GM23338 (cell line): ENCODE measurements at regions not wholly inside any gene's neighbourhood (a gene's known extent, or its start where the extent isn't known, plus 50 kb on each side); places are given as distances from the start of the nearest gene placed in this dataset.

Experiments
- ATAC-seq: fragments of 200-7000 bp; cut with Tn5 transposase; 3 replicates; pipeline ENCODE4 v1.9.1; 2020
- DNase-seq: peaks from one replicate; pipeline ENCODE4 v3.0.0-alpha.2; 2015; ENCODE audit warnings: low spot score
- H2AFZ ChIP-seq: fragments of 200-600 bp; sonication (generic); 2 replicates; pipeline ENCODE4 v1.8.0; 2016; ENCODE audit warnings: antibody characterized with exemption, mild to moderate bottlenecking, moderate library complexity
- H3F3A ChIP-seq: fragments of 200-600 bp; sonication (generic); replicated peaks from 2 replicates; pipeline ENCODE4 v1.8.0; 2017; ENCODE audit warnings: antibody characterized with exemption, mixed run types, low read depth
- H3K27ac ChIP-seq: fragments of 200-600 bp; sonication (generic); 2 replicates; pipeline ENCODE4 v1.6.1; 2016; ENCODE audit warnings: low read depth
- H3K27me3 ChIP-seq: fragments of 200-600 bp; sonication (generic); 2 replicates; pipeline ENCODE4 v1.8.0; 2016; ENCODE audit warnings: mild to moderate bottlenecking, mixed run types, moderate library complexity; ENCODE audit not compliant: insufficient read depth
- H3K36me3 ChIP-seq: fragments of 200-600 bp; sonication (generic); 2 replicates; pipeline ENCODE4 v1.8.0; 2016; ENCODE audit warnings: mild to moderate bottlenecking; ENCODE audit not compliant: insufficient read depth
- H3K4me1 ChIP-seq: fragments of 200-600 bp; sonication (generic); 2 replicates; pipeline ENCODE4 v1.8.0; 2016; ENCODE audit warnings: mild to moderate bottlenecking, moderate library complexity; ENCODE audit not compliant: insufficient read depth
- H3K4me2 ChIP-seq: fragments of 200-600 bp; sonication (generic); 2 replicates; pipeline ENCODE4 v1.7.1; 2017; ENCODE audit warnings: mixed run types
- H3K4me3 ChIP-seq: fragments of 200-600 bp; sonication (generic); 2 replicates; pipeline ENCODE4 v1.6.1; 2016; ENCODE audit warnings: mixed run types
- H3K79me2 ChIP-seq: fragments of 200-600 bp; sonication (generic); replicated peaks from 2 replicates; pipeline ENCODE4 v1.8.0; 2017; ENCODE audit warnings: mild to moderate bottlenecking; ENCODE audit not compliant: insufficient read depth
- H3K9me2 ChIP-seq: fragments of 200-600 bp; sonication (generic); 2 replicates; pipeline ENCODE4 v1.8.0; 2017; ENCODE audit not compliant: insufficient read depth
- H4K20me1 ChIP-seq: fragments of 200-600 bp; sonication (generic); replicated peaks from 2 replicates; pipeline ENCODE4 v1.8.0; 2017; ENCODE audit warnings: mild to moderate bottlenecking; ENCODE audit not compliant: insufficient read depth
- H3K27ac Mint-ChIP-seq: 2 replicates; pipeline ENCODE4 v1.8.0; 2020; ENCODE audit warnings: inconsistent platforms, mild to moderate bottlenecking, moderate library complexity, mixed read lengths
- H3K27me3 Mint-ChIP-seq: 3 replicates; pipeline ENCODE4 v1.8.0; 2022; ENCODE audit warnings: low read depth, mild to moderate bottlenecking, moderate library complexity, mixed read lengths, inconsistent platforms; ENCODE audit not compliant: insufficient read depth, poor library complexity
- H3K36me3 Mint-ChIP-seq: 3 replicates; pipeline ENCODE4 v1.8.0; 2021; ENCODE audit warnings: low read depth, mild to moderate bottlenecking, inconsistent platforms, moderate library complexity, mixed read lengths
- H3K4me1 Mint-ChIP-seq: 3 replicates; pipeline ENCODE4 v1.8.0; 2020; ENCODE audit warnings: mild to moderate bottlenecking, inconsistent platforms, mixed read lengths
- H3K4me3 Mint-ChIP-seq: 3 replicates; pipeline ENCODE4 v1.8.0; 2021; ENCODE audit warnings: moderate library complexity, mild to moderate bottlenecking, inconsistent platforms, mixed read lengths
- H3K9me3 Mint-ChIP-seq: 3 replicates; pipeline ENCODE4 v1.8.0; 2020; ENCODE audit warnings: moderate library complexity, mild to moderate bottlenecking, inconsistent platforms, mixed read lengths
- CREB1 ChIP-seq: fragments of 250-450 bp; sonication (Bioruptor Pico); IDR thresholded peaks from 2 replicates; pipeline ENCODE4 v1.5.0; 2020; ENCODE audit warnings: low read depth, mild to moderate bottlenecking, moderate library complexity
- EZH2 ChIP-seq: fragments of 200-600 bp; sonication (generic); IDR thresholded peaks from one replicate; pipeline ENCODE4 v1.8.0; 2017; ENCODE audit warnings: antibody characterized with exemption, mild to moderate bottlenecking, low read depth; ENCODE audit not compliant: unreplicated experiment
- EZH2phosphoT487 ChIP-seq: fragments of 200-600 bp; sonication (generic); IDR thresholded peaks from one replicate; pipeline ENCODE4 v1.8.1; 2018; ENCODE audit warnings: antibody characterized with exemption; ENCODE audit not compliant: unreplicated experiment
- JUNB ChIP-seq: IDR thresholded peaks from one replicate; pipeline ENCODE4 v1.6.1; 2016; ENCODE audit warnings: antibody characterized with exemption; ENCODE audit not compliant: unreplicated experiment
- NANOG ChIP-seq: IDR thresholded peaks from 2 replicates; pipeline ENCODE4 v1.6.1; 2016; ENCODE audit warnings: antibody characterized with exemption, borderline replicate concordance
- POLR2AphosphoS5 ChIP-seq: IDR thresholded peaks from 2 replicates; pipeline ENCODE4 v1.6.1; 2016; ENCODE audit warnings: antibody characterized with exemption, low read depth
- STAT1 ChIP-seq: IDR thresholded peaks from one replicate; pipeline ENCODE4 v1.6.1; 2016; ENCODE audit warnings: antibody characterized with exemption; ENCODE audit not compliant: unreplicated experiment
- ZNF114 ChIP-seq: fragments of 250-450 bp; sonication (Bioruptor Pico); IDR thresholded peaks from 2 replicates; pipeline ENCODE4 v1.5.0; 2020; ENCODE audit warnings: mild to moderate bottlenecking, moderate library complexity
- ZNF331 ChIP-seq: fragments of 250-450 bp; sonication (Bioruptor Pico); IDR thresholded peaks from 2 replicates; pipeline ENCODE4 v1.5.0; 2020; ENCODE audit warnings: low read depth, mild to moderate bottlenecking, moderate library complexity
- TF ChIP-seq, protein P1 (sequence below), 2 experiments: fragments of 200-600 bp in 1 of 2; sonication (generic) in 1 of 2; conservative IDR thresholded peaks; 2 replicates each; pipeline versions ENCODE4 v1.5.1 to v1.6.1; 2016 to 2017; ENCODE audit warnings: antibody characterized with exemption in 2 of 2, low read depth in 2 of 2, mild to moderate bottlenecking in 2 of 2, moderate library complexity in 1 of 2
- TF ChIP-seq, protein P2 (sequence below): fragments of 250-450 bp; sonication (Bioruptor Pico); IDR thresholded peaks from 2 replicates; pipeline ENCODE4 v1.5.0; 2020; ENCODE audit warnings: mild to moderate bottlenecking, moderate library complexity
- TF ChIP-seq, protein P3 (sequence below): IDR thresholded peaks from one replicate; pipeline ENCODE4 v1.6.1; 2018; ENCODE audit warnings: antibody characterized with exemption; ENCODE audit not compliant: unreplicated experiment

DNA sequence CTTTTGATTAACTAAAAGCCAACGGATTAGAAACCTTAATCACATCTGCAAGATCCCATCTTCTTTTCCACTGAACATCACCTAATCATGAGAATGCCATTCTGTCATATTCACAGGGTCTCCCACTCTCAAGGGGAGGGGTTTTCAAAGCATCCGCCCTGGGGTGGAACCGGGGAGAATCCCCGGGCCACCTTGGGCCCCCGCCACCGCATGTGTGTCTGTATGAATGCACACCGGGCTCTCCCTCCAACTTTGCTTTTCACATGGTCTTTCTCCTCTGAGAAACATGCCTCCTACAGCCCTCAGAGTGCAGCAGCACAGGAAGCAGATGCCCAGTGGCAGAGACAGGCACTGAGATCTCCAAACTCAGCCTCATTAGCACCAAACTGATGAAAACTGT lies 233.2 kb upstream of the PPP2R2D start (continued):
- TF ChIP-seq, protein P1, sequence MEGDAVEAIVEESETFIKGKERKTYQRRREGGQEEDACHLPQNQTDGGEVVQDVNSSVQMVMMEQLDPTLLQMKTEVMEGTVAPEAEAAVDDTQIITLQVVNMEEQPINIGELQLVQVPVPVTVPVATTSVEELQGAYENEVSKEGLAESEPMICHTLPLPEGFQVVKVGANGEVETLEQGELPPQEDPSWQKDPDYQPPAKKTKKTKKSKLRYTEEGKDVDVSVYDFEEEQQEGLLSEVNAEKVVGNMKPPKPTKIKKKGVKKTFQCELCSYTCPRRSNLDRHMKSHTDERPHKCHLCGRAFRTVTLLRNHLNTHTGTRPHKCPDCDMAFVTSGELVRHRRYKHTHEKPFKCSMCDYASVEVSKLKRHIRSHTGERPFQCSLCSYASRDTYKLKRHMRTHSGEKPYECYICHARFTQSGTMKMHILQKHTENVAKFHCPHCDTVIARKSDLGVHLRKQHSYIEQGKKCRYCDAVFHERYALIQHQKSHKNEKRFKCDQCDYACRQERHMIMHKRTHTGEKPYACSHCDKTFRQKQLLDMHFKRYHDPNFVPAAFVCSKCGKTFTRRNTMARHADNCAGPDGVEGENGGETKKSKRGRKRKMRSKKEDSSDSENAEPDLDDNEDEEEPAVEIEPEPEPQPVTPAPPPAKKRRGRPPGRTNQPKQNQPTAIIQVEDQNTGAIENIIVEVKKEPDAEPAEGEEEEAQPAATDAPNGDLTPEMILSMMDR (conservative IDR thresholded peaks at IDR 0.05; ENCODE audit: low read depth in 2 of 2) = no peak
- no peak for TF ChIP-seq EZH2phosphoT487
- TF ChIP-seq JUNB = no peak

DNA sequence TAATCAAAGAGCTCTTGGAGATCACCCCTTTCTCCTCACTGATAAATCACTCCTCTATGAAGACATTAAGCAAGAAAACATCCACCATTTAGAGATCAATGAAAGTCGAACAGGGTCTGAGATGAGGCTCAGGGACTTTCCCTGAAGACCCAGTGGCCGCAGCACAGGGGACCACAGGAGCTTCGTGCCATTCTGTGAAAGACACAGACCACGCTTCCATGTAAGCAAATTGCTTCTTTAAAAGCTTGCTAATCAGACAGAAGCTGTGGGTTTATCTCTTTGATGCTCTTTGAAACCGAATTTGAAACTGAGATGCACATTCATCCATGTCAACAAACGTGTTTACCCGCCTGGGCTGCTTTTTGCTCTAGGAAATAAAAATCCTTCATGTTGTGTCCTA lies 231.9 kb upstream of the PPP2R2D start:
- H3K4me3 Mint-ChIP-seq = no peak overlapping the region
- no peak for ATAC-seq
- H3K27ac Mint-ChIP-seq = no peak overlapping the region
- H3K27me3 Mint-ChIP-seq = peaks cover 2% of the 10 kb centered on the region
- TF ChIP-seq CREB1 (no peak), STAT1 (no peak), POLR2AphosphoS5 (no peak), ZNF331 (CRISPR knock-in tag) (no peak), EZH2 (no peak), NANOG (no peak), EZH2phosphoT487 (no peak), JUNB (no peak), ZNF114 (no peak)
- TF ChIP-seq, protein P2, sequence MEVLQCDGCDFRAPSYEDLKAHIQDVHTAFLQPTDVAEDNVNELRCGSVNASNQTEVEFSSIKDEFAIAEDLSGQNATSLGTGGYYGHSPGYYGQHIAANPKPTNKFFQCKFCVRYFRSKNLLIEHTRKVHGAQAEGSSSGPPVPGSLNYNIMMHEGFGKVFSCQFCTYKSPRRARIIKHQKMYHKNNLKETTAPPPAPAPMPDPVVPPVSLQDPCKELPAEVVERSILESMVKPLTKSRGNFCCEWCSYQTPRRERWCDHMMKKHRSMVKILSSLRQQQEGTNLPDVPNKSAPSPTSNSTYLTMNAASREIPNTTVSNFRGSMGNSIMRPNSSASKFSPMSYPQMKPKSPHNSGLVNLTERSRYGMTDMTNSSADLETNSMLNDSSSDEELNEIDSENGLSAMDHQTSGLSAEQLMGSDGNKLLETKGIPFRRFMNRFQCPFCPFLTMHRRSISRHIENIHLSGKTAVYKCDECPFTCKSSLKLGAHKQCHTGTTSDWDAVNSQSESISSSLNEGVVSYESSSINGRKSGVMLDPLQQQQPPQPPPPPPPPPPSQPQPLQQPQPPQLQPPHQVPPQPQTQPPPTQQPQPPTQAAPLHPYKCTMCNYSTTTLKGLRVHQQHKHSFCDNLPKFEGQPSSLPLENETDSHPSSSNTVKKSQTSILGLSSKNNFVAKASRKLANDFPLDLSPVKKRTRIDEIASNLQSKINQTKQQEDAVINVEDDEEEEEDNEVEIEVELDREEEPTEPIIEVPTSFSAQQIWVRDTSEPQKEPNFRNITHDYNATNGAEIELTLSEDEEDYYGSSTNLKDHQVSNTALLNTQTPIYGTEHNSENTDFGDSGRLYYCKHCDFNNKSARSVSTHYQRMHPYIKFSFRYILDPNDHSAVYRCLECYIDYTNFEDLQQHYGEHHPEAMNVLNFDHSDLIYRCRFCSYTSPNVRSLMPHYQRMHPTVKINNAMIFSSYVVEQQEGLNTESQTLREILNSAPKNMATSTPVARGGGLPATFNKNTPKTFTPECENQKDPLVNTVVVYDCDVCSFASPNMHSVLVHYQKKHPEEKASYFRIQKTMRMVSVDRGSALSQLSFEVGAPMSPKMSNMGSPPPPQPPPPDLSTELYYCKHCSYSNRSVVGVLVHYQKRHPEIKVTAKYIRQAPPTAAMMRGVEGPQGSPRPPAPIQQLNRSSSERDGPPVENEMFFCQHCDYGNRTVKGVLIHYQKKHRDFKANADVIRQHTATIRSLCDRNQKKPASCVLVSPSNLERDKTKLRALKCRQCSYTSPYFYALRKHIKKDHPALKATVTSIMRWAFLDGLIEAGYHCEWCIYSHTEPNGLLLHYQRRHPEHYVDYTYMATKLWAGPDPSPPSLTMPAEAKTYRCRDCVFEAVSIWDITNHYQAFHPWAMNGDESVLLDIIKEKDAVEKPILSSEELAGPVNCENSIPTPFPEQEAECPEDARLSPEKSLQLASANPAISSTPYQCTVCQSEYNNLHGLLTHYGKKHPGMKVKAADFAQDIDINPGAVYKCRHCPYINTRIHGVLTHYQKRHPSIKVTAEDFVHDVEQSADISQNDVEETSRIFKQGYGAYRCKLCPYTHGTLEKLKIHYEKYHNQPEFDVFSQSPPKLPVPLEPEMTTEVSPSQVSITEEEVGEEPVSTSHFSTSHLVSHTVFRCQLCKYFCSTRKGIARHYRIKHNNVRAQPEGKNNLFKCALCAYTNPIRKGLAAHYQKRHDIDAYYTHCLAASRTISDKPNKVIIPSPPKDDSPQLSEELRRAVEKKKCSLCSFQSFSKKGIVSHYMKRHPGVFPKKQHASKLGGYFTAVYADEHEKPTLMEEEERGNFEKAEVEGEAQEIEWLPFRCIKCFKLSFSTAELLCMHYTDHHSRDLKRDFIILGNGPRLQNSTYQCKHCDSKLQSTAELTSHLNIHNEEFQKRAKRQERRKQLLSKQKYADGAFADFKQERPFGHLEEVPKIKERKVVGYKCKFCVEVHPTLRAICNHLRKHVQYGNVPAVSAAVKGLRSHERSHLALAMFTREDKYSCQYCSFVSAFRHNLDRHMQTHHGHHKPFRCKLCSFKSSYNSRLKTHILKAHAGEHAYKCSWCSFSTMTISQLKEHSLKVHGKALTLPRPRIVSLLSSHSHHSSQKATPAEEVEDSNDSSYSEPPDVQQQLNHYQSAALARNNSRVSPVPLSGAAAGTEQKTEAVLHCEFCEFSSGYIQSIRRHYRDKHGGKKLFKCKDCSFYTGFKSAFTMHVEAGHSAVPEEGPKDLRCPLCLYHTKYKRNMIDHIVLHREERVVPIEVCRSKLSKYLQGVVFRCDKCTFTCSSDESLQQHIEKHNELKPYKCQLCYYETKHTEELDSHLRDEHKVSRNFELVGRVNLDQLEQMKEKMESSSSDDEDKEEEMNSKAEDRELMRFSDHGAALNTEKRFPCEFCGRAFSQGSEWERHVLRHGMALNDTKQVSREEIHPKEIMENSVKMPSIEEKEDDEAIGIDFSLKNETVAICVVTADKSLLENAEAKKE (CRISPR knock-in tag) = no peak
- TF ChIP-seq, protein P1 (conservative IDR thresholded peaks at IDR 0.05; ENCODE audit: low read depth in 2 of 2) = no peak
- TF ChIP-seq, protein P3, sequence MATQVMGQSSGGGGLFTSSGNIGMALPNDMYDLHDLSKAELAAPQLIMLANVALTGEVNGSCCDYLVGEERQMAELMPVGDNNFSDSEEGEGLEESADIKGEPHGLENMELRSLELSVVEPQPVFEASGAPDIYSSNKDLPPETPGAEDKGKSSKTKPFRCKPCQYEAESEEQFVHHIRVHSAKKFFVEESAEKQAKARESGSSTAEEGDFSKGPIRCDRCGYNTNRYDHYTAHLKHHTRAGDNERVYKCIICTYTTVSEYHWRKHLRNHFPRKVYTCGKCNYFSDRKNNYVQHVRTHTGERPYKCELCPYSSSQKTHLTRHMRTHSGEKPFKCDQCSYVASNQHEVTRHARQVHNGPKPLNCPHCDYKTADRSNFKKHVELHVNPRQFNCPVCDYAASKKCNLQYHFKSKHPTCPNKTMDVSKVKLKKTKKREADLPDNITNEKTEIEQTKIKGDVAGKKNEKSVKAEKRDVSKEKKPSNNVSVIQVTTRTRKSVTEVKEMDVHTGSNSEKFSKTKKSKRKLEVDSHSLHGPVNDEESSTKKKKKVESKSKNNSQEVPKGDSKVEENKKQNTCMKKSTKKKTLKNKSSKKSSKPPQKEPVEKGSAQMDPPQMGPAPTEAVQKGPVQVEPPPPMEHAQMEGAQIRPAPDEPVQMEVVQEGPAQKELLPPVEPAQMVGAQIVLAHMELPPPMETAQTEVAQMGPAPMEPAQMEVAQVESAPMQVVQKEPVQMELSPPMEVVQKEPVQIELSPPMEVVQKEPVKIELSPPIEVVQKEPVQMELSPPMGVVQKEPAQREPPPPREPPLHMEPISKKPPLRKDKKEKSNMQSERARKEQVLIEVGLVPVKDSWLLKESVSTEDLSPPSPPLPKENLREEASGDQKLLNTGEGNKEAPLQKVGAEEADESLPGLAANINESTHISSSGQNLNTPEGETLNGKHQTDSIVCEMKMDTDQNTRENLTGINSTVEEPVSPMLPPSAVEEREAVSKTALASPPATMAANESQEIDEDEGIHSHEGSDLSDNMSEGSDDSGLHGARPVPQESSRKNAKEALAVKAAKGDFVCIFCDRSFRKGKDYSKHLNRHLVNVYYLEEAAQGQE = no peak
- H3K9me2 ChIP-seq = peaks cover 7% of the 10 kb centered on the region; the same call in 1 of the 2 replicates
- H3K27me3 ChIP-seq = no peaks in the 10 kb centered on the region
- peaks cover 21% of the 10 kb centered on the region for H3K36me3 Mint-ChIP-seq
- no peaks in the 10 kb centered on the region for H3K36me3 ChIP-seq
- no peak for DNase-seq
- no peaks in the 10 kb centered on the region for H4K20me1 ChIP-seq
- no peaks in the 10 kb centered on the region for H3F3A ChIP-seq
- H3K4me3 ChIP-seq = no peak overlapping the region
- H2AFZ ChIP-seq = no peak overlapping the region
- H3K9me3 Mint-ChIP-seq = peaks cover 25% of the 10 kb centered on the region
- H3K4me1 Mint-ChIP-seq = no peaks in the 10 kb centered on the region
- no peaks in the 10 kb centered on the region for H3K79me2 ChIP-seq
- no peaks in the 10 kb centered on the region for H3K4me1 ChIP-seq
- H3K27ac ChIP-seq = no peak overlapping the region
- H3K4me2 ChIP-seq = no peak overlapping the region
